GM19240 (cell line): ENCODE measurements at regions not wholly inside any gene's neighbourhood (a gene's known extent, or its start where the extent isn't known, plus 50 kb on each side); places are given as distances from the start of the nearest gene placed in this dataset.

ENCODE experiments used
- DNase-seq: peaks from one replicate; pipeline ENCODE4 v3.0.0; 2011; ENCODE audit warnings: low spot score; ENCODE audit not compliant: insufficient read length

DNA sequence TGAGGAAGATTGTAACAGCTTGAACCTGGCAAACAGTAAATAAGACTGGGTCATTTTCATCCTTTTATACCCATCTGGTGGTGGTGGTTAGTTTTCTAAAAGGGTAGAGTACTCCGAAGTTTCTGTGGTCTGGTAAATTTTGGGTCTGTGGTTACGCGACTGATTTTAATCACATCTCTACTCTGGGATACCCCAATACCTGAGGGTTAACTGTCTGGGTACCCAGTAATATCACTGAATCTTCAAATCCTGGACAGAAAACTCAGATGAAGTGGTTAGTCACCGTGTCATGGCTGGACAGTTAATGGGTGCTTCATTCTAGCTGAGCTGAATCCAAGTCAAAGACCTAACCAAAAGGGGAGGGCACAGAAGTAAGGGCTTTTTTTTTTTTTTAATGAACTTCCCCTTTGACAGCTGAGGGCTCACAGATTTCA lies 474.2 kb downstream of the GADD45G start:
- no peak for DNase-seq

DNA sequence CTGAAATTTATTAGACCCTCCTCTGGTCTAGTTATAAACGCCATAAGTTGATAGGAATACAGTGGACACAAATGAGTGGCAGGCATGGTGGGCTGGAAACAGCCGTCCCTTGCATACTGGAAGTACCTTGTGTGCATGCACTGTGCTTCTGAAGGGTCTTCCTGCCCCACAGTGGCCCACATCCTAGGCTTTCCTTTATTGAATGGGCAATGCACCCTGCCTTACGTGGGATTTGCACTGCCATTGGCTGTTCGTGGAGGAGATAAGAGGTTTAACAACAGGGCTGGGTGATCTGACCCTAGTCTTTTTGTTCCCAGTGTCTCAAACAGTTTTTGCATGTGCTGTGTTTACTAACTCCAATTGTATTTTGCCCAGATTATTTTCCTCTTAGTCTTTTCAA lies 480.8 kb downstream of the GADD45G start:
- DNase-seq = no peak

DNA sequence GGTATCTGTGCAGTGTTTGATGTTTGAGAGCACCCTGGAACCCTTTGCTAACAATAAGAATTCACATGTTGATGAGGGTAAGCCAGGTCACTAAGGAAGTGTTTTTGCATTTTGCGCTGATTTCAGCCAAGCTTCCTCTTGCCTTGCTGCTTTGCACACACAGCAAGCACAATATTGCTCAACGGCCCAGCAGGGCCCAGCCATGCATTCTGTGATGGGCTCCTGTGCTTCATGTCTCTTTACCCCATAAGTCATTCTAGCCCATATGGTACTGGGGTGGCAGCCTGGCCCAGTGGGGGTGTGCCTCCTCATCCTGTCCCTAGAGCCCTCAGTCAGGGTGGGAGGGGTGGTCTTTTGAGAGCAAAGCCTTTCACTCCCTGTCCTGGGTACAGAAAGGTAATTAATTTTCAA lies 481.3 kb downstream of the GADD45G start:
- DNase-seq = no peak

DNA sequence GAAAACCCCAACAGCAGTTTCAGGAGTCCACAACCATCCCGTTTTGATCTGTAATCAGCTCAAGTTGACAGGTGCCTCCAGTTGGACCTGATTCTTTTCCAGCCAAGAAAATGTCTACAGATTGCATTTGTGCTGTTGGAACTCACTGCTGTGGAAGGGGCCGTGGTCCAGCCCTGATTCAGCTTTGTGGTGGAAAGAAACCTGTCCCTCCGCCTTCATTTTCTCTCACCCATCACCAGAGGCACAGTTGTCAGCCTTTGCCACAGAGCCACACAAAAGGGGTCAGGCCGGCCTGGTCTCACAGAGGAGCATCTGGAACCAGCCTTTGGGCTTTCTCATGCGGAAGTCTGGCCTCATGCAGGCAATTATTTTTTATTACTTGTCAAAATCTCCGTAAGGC lies 483.6 kb downstream of the GADD45G start:
- no peak for DNase-seq

DNA sequence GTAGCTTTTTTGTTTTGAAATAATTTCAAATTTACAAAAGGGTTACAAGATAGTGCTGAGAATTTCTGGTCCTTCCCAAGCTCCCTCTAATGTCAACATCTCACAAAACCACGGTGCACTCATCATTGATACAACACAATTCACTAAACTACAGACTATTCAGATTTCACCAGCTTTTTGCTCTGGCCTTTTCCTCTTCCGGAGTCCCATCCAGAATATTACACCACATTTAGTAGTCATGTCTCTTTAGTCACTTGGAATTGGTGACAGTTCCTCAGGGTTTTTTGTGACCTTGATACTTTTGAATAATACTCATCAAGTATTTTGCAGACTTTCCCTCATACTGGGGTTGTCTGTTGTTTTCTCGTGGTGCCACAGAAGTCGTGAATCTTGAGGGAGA lies 484.0 kb downstream of the GADD45G start:
- no peak for DNase-seq

DNA sequence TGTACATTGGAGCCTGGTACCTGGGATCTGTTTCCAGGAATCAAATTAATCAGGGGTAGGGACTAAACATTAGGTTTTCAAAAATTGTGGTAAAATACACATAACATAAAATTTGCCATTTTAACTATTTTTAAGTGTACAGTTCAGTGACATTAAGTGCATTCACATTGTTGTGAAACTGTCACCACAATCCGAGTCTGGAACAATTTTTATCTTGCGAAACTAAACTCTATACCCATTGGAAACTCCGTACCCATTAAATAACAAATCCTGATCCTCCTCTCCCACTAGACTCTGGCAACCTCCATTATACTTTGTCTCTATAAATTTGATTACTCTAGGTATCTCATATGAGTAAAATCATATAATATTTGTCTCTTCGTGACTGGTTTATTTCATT lies 486.2 kb downstream of the GADD45G start:
- no peak for DNase-seq

DNA sequence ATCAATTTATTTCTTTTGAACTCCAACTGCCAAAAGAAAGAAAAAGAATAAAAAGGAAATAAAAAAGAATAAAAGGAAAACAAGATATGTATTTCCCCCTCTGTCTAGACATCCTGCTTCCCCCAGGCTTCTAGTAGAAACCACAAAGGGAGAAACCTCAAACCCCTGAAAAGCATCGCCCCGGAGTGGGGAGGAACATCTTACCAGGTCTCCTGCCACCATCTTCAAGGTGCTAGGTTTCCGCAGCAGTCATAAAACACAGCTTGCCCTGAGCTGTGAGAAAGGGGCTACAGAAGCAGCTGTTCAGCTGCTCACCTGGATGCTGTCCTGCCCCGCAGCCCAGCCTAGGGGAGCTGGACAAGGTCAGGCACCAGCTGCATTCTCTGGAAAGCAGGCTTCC lies 487.7 kb downstream of the GADD45G start:
- DNase-seq = no peak

DNA sequence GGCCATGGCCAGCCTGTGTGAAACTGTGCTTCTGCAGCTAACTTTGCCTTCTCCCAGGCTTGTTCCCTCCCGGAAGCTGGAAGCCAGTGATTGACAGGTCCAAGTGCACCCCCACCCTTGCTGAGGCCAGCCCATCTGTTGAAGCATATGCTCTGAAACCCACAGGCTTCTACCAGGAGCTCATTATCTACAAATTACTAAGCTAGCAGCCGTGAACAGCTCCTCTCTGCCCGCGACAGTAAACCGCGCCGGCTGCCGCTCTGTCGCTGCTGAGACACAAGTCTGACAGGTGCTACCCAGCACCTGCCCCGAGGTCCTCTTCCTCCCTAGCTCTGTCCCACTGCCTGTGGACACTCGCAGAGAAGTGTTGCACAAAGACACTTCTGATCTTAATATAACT lies 490.9 kb downstream of the GADD45G start:
- no peak for DNase-seq

DNA sequence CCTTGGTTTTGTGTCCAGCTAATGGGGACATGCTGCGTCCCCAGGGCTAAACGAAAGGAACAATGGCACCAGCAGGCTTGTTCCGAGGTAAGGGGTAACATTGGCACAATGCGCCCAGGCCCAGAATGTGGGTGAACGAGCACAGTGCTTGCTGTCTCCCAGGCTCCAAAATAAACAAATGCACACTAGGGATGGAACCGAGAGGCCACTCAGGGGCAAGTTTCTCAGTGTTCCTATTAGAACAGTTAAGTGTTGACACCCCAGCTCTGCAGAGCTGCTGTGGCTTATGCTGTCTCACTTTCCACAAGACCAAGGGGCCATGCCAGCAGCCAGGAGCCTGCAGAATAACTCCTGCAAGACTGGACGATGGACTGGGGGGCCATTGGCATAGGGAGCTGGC lies 492.4 kb downstream of the GADD45G start:
- DNase-seq = no peak

DNA sequence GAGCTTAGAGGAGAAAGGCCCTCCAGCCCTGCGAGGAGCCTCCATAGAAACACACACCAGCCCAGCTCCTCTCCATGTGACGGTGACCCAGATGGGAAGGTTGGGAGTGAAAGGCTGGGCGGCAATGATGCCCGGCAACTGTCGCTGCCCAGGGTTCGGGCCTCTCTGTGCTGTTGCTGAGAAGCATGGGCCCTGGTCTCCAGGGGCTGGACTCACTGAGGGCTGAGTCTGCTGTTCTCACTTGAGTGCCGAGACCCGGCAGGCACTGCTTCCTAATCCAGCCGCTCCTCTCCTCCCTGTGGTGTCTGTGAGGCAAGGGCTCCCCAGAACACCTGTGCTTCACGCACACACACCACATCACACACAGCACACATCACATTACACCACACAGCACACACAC lies 493.6 kb downstream of the GADD45G start:
- DNase-seq = no peak

DNA sequence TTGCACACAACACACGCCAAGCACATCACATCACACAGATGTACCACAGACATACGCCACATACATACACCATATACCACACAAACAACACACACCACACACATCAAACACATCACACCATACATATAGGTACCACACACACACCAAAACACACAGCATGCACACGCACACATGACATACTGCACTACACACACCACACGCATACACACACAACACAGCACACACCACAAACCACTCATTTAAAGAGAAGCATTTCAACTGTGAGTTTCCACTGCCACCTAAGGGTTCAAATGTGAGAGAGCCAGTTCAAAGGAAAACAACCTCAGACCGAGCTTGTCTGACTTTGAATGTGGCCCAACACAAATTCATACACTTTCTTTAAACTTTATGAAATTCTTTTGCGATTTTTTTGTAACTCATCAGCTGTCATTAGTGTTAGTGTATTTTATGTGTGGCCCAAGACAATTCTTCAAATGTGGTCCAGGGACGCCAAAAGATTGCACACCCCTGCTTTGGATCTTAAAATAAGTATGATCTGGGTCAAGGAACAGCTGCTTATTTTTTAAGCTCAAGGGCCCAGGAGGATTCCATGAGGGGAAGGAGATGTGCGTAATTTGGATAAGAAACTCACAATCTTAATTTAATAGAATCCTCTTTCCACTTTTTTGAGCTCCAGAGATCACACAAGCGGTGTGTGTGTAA lies 494.6 kb downstream of the GADD45G start:
- no peak for DNase-seq

DNA sequence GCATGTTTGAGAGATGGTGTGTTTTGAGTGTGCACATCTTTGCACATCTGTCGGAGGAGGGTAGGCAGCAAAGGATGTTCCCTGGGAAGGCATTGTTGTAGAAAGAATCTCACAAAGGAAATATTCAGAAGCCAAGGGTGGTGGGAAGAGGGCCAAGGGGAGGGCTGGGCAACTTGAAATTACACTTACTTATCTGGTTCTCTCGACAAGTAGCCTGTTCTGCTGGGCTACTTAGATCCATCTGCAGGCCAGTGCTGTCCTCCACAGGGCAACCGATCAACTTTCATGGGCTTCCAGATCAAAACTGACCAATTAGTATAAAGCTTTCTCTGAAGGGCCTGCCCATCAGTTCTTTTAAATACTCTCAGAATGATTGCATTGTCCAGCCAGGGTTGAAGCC lies 495.2 kb downstream of the GADD45G start:
- DNase-seq = no peak

DNA sequence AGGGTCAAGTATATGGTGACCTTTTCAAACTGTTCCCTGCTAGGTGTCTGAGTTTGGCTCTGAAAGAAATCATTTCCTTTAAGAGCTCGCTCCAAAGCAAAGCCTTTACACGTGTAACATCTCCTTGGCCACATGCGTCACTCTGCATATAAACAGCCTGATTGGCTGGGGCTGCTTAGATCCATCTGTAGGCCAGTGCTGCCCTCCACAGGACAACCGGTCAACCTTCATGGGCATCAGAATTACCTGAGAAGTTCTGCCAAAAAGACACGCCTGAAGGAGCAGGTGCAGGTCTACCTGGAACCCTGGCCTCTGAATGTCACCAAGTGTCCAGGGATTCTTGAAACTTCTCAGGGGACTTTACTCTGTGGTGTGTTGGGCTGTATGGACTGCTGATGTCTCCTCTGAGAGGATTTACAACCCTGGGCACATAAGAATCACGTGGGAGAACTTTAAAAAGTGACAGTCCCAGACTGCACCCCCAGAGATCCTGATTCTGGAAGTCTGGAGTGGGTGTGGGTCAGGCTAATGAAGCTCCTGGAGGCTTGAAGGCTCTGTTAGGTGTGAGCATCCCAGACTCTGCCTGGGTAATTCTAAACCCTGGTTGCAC lies 497.6 kb downstream of the GADD45G start:
- DNase-seq = peak; percentile 82

DNA sequence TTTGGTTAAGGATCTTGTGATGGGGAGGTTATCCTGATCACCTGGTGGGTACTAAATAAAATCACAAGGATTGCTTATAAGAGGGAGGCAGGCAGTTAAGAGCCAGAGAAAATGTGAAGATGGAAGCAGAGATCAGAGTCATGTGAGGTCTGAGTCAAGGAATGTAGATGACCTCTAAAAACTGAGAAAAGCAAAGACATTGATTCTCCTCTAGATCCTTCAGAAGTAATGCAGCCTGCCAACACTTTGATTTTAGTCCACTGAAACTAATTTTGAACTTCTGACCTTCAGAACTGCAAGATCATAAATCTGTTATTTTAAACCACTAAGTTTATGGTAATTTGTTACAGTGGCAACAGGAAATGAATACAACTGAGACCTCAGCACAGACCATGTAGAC lies 499.0 kb downstream of the GADD45G start:
- no peak for DNase-seq

DNA sequence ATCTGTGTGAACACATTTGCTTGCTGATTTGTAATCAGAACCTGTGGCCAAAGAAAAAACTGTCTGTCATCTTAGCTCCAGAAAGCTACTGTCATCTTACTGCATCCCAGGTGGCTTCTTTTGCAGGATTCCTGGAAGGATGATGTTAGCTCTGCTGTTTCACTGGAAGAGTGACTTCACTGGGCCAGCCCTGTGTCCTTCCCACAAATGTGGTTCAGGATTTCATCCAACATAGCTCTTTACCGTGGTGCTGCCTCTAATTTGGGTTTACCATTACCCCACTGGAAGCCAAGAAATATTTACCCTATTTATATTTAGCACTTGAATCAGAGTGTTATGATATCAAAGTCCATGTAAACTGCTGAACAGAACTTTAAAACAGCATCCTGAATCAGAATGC lies 501.0 kb downstream of the GADD45G start:
- no peak for DNase-seq

DNA sequence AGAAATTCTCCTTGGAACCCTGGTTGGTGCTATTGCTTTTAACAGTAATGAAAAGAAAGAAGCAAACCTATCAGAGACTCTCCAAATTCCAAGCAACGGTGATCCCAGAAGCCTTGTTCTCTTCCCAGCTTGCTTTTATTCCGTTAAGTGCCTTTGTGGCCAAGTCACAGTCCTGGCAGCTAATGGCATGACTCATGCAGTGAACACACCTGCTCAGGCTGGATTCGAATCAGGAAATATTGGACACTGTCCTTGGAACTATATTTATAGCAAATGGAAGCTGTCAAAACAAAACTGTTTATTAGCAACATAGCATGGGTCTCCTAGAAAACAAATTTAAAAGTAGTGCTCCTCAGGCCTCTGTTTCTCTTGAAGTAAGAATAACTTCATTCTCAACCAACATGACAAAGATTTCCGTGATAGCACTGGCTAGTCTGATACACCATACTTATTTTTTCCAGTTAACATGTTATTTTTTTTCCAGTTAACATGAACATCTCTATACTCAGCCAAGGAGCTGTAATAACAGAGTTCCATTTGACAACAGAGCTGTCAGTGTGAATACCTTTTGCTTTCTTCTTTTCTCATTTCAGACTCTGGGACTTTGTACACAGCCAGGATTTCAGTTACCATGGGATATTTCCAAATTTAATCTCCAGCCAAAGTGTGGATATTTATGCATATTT lies 502.4 kb downstream of the GADD45G start:
- DNase-seq = no peak

DNA sequence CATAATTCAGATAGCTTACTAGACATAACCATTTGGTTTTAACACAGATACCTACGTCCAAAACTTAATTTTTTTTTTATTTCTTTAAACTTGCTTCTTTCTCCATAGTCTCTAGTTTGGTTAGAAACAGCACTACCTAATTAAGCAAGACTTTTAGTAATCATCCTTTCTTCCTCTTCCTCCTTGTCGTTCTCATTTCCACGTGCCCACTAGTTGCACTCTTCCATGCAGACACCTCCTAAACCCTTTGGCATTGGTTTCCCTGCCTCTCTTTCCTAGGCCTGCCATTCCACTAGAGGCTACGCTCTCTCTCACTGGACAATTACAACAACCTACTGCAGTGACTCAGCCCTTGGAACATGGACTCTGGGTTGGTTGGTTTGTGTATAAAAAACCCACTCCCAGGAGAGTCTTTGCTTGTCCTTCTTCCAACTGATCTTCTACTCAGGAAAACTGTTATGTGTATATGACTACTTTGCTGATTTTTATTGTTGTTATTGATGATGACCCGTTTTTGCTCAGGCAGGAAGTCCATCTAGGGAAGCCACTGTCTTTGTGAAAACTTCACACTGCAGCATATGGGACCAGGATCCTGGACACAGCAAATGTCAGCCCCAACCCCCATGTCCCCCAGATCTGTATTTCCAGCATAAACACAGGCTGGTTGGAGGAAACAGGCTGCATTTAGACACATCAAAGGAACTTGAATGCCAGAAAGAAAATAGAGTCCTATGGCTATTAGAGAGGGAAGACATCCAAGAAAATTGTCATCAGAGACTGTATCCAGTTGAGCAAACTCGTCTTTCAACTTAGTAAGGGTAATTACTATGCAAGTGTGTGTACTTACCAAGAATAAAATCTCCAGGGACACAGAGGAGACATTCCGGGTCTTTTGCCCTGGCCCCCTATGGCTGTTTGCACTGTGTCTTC lies 503.2 kb downstream of the GADD45G start:
- no peak for DNase-seq

DNA sequence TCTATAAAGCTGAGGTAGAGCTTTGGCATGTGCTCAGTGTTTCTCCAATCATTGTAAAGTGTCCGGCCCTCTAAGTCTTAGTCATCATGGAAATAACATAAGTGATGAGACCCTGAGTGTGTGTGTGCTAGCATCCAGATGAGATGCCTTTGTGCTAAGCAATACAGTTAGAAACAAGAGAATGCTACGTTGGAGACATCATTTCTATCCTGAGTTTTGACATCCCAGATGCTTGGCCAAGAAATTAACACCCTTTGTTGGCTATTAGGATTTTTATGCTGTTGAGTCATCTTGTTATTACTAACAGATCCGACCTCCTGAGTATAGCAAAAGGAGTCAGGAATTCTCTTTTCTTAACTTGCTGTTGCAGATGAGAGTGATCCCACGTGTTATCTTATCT lies 508.0 kb downstream of the GADD45G start:
- DNase-seq = no peak

DNA sequence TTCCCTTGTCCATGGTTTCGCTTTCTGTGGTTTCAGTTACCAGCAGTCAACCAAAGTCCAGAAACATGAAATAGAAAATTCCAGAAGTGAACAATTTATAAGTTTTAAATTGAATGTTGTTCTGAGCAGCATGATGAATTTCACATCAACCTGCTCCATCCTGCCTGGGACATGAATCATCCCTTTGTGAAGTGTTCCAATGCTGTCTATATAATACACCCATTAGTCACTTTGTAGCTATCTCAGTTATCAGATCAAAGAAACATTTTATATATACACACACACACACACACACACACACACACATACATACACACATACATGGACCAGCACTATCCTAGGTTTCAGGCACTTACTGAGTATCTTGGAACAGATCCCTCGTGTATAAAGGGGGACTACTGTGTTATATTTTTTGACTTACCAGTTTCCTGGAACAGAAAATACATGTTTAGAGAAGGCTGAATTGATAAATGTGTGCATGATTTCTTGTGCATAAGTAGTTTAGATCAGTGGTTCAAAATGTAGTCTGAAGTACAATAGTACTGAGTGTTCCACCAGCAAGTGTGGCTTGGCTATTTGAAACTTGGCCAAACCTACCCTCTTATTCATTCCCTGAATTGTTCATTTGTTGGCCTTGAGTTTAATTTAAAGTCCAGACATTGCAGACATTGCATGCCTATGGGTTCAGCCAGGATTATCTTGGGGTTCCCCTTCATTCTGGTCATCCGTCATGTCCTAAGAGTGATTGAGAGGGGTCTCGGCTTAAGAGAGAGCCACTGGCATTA lies 510.0 kb downstream of the GADD45G start:
- no peak for DNase-seq

DNA sequence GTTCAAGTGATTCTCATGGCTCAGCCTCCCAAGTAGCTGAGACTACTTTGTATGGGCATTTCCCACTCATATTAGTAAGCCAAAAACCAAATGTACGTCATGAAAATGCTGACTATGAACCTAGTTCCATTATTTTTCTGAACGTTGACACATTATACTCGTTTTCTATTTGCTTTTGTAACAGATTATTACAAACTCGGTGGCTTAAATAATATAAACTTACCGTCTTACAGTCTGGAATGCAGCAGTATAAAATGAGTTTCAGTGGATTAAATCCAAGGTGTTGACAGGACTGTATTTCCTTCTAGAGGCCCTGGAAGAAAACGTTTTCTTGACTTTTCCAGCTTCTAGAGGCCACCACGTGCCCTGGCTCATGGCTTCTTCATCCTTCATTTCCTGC lies 517.0 kb downstream of the GADD45G start:
- no peak for DNase-seq

DNA sequence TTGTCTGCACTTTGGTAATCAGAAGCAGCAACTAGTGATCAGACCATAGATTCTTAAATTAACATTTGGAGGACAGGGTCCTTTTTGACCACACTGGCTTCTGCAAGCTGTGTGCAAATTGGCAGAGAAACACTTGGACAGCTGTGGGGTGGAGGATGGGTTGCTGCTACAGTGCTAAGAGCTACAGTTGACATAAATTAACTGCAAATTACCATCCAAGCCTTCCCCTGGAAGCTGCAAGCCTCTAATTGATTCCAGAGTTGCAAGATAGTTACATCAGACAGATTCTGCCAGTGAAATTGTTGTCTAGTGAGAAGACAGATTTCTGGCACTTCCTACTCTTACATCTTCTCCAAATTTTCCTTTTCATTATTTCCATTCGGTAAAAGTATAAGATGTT lies 517.7 kb downstream of the DIRAS2 start:
- DNase-seq = no peak
